ENCODE measurements at regions not wholly inside any gene's neighbourhood (a gene's known extent, or its start where the extent isn't known, plus 50 kb on each side); places are given as distances from the start of the nearest gene placed in this dataset.

- no peak for TF ChIP-seq POLR2A (IDR thresholded peaks at IDR 0.05)
- no peak for TF ChIP-seq CTCF (IDR thresholded peaks at IDR 0.05)
- no peak for TF ChIP-seq EP300 (IDR thresholded peaks at IDR 0.05)
- no peak for TF ChIP-seq POLR2AphosphoS5 (IDR thresholded peaks at IDR 0.05)
These were observed 119.9 kb upstream of the BOD1 start for GRCh38 chr5:173736374-173736773.

All from upper lobe of left lung (tissue), 4 donors.